Neuronal stem cell (in vitro differentiated cells): ENCODE measurements at regions not wholly inside any gene's neighbourhood (a gene's known extent, or its start where the extent isn't known, plus 50 kb on each side); places are given as distances from the start of the nearest gene placed in this dataset.

Source experiments
- DNase-seq: peaks from one replicate; pipeline ENCODE4 v3.0.0-alpha.2; 2013; ENCODE audit warnings: low spot score
- H2AFZ ChIP-seq: one replicate; pipeline ENCODE4 v1.6.1; 2013; ENCODE audit warnings: mild to moderate bottlenecking, low read length, inconsistent platforms
- H2AK5ac ChIP-seq: 2 replicates; pipeline ENCODE4 v1.6.1; 2013; ENCODE audit warnings: low read depth, mild to moderate bottlenecking, inconsistent platforms, low read length, moderate library complexity, mixed read lengths
- H2BK120ac ChIP-seq: 2 replicates; pipeline ENCODE4 v1.6.1; 2013; ENCODE audit warnings: low read depth, mild to moderate bottlenecking, inconsistent platforms, low read length, moderate library complexity, mixed read lengths
- H2BK12ac ChIP-seq: one replicate; pipeline ENCODE4 v1.6.1; 2013; ENCODE audit warnings: low read length, inconsistent platforms
- H2BK15ac ChIP-seq: 2 replicates; pipeline ENCODE4 v1.6.1; 2013; ENCODE audit warnings: mild to moderate bottlenecking, low read length, inconsistent platforms, mixed read lengths
- H2BK5ac ChIP-seq: one replicate; pipeline ENCODE4 v1.6.1; 2013; ENCODE audit warnings: inconsistent platforms, mild to moderate bottlenecking, low read length, moderate library complexity
- H3K14ac ChIP-seq: one replicate; pipeline ENCODE4 v1.6.1; 2013; ENCODE audit warnings: low read length, inconsistent platforms
- H3K18ac ChIP-seq: 2 replicates; pipeline ENCODE4 v1.6.1; 2013; ENCODE audit warnings: low read length, inconsistent platforms
- H3K23ac ChIP-seq: 2 replicates; pipeline ENCODE4 v1.6.1; 2013; ENCODE audit warnings: low read depth, mild to moderate bottlenecking, mixed read lengths, low read length, inconsistent platforms; ENCODE audit not compliant: poor library complexity
- H3K27ac ChIP-seq: replicated peaks from 3 replicates; pipeline ENCODE4 v1.5.1; 2013; ENCODE audit warnings: low read length, inconsistent platforms
- H3K27me3 ChIP-seq, 3 experiments: 2 replicates each; pipeline ENCODE4 v1.6.1; 2013; ENCODE audit warnings: low read length in 3 of 3, mild to moderate bottlenecking in 2 of 3, inconsistent platforms in 1 of 3, low read depth in 1 of 3, mixed read lengths in 1 of 3, moderate library complexity in 1 of 3; ENCODE audit not compliant: control insufficient read depth in 3 of 3, insufficient read depth in 3 of 3
- H3K36me3 ChIP-seq, 2 donors: replicated peaks in 1 of 2; 2 replicates each; pipeline ENCODE4 v1.6.1; 2013; ENCODE audit warnings: low read length in 2 of 2; ENCODE audit not compliant: control insufficient read depth in 2 of 2, insufficient read depth in 2 of 2
- H3K4ac ChIP-seq: 2 replicates; pipeline ENCODE4 v1.6.1; 2013; ENCODE audit warnings: inconsistent platforms, mild to moderate bottlenecking, low read length, moderate library complexity
- H3K4me1 ChIP-seq, 2 donors: 1 replicate in 1 of 2; 2 replicates in 1 of 2; pipeline ENCODE4 v1.6.1; 2013; ENCODE audit warnings: low read length in 2 of 2, low read depth in 1 of 2; ENCODE audit not compliant: control insufficient read depth in 2 of 2, insufficient read depth in 1 of 2
- H3K4me2 ChIP-seq: one replicate; pipeline ENCODE4 v1.6.1; 2013; ENCODE audit warnings: mild to moderate bottlenecking, low read length, inconsistent platforms; ENCODE audit not compliant: insufficient read depth, poor library complexity, severe bottlenecking
- H3K4me3 ChIP-seq, 2 donors: 2 replicates each; pipeline ENCODE4 v1.5.1; 2013; ENCODE audit warnings: low read length in 2 of 2, mild to moderate bottlenecking in 2 of 2, inconsistent platforms in 1 of 2, moderate library complexity in 1 of 2
- H3K79me1 ChIP-seq: one replicate; pipeline ENCODE4 v1.6.1; 2013; ENCODE audit warnings: low read depth, mild to moderate bottlenecking, inconsistent platforms, low read length, moderate library complexity
- H3K9ac ChIP-seq: one replicate; pipeline ENCODE4 v1.6.1; 2013; ENCODE audit warnings: mild to moderate bottlenecking, low read depth, low read length, inconsistent platforms; ENCODE audit not compliant: poor library complexity
- H3K9me3 ChIP-seq, 2 donors: replicated peaks in 1 of 2; 2 replicates each; pipeline versions ENCODE3 to v1.6.1; 2013; ENCODE audit warnings: low read length in 2 of 2, mild to moderate bottlenecking in 2 of 2, inconsistent platforms in 1 of 2, low read depth in 1 of 2, mixed read lengths in 1 of 2, moderate library complexity in 1 of 2; ENCODE audit not compliant: control insufficient read depth in 2 of 2, insufficient read depth in 1 of 2
- H4K8ac ChIP-seq: one replicate; pipeline ENCODE4 v1.6.1; 2013; ENCODE audit warnings: low read depth, mild to moderate bottlenecking, inconsistent platforms, low read length, moderate library complexity
- H4K91ac ChIP-seq: one replicate; pipeline ENCODE4 v1.6.1; 2013; ENCODE audit warnings: low read length, low read depth, mild to moderate bottlenecking, inconsistent platforms; ENCODE audit not compliant: poor library complexity
- WGBS, 2 donors: extraction: QIAGEN DNeasy Blood & Tissue Kit; methylation state at CpG; one replicate each; pipeline ENCODE4 v1.1.7; 2013; ENCODE audit warnings: missing lambda C conversion rate in 2 of 2, mixed read lengths in 1 of 2; ENCODE audit not compliant: insufficient read length in 2 of 2, insufficient replicate concordance in 1 of 2; ENCODE audit errors: extremely low coverage in 2 of 2; 5-methylcytosine and 5-hydroxymethylcytosine counted together

- no peak for DNase-seq
- Histone ChIP-seq H3K79me1 (no peaks in the 10 kb centered on the region), H3K27ac (no peak overlapping the region), H3K4me1 (no peaks in the 10 kb centered on the region), H3K9ac (no peak overlapping the region), H3K14ac (no peak overlapping the region), H2BK5ac (no peak overlapping the region), H2AFZ (no peak overlapping the region), H2BK120ac (no peak overlapping the region), H3K27me3 (no peaks in the 10 kb centered on the region), H3K9me3 (no peaks in the 10 kb centered on the region), H3K36me3 (no peaks in the 10 kb centered on the region), H2BK12ac (no peak overlapping the region), H3K23ac (no peak overlapping the region), H3K4ac (no peak overlapping the region), H2BK15ac (no peak overlapping the region), H4K91ac (no peak overlapping the region), H3K4me2 (no peak overlapping the region), H3K4me3 (no peak overlapping the region), H2AK5ac (no peak overlapping the region), H3K18ac (no peak overlapping the region), H4K8ac (no peak overlapping the region)
- no CpG with 5 or more reads among the region's 3 CpGs for WGBS, 2 donors
Measured at GRCh38 chr1:98099501-98099900, 178.7 kb upstream of the DPYD start.

DNA sequence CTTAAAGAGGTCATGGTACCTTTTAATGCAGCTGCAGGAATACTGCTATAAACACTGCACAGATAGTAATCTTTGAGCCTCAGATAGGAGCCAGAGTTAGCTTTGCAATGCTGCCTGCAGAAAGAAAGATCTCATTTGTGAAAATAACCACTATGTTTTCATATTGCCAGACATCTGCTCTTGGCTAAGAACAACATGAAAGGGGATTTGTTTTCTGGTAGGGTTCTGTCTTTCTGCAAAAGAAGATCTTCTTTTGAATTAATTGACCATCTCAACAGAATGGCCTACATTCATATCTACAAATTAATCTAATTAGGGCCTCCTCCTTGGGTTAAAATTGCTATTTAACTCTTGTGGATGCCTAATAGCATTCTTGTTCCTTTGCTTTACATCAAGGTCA is 177.6 kb upstream of the DPYD start:
- Histone ChIP-seq H3K9me3 (no peaks in the 10 kb centered on the region), H3K27ac (no peak overlapping the region), H3K9ac (no peak overlapping the region), H2BK12ac (no peak overlapping the region), H3K36me3 (no peaks in the 10 kb centered on the region), H2BK15ac (no peak overlapping the region), H2AK5ac (no peak overlapping the region), H3K4me3 (no peak overlapping the region), H3K18ac (no peak overlapping the region), H2BK5ac (no peak overlapping the region), H2BK120ac (no peak overlapping the region), H3K4me2 (no peak overlapping the region), H3K14ac (no peak overlapping the region), H3K27me3 (no peaks in the 10 kb centered on the region), H3K4me1 (no peaks in the 10 kb centered on the region), H3K23ac (no peak overlapping the region), H3K79me1 (no peaks in the 10 kb centered on the region), H4K8ac (no peak overlapping the region), H2AFZ (no peak overlapping the region), H4K91ac (no peak overlapping the region), H3K4ac (no peak overlapping the region)
- DNase-seq, result no peak

DNA sequence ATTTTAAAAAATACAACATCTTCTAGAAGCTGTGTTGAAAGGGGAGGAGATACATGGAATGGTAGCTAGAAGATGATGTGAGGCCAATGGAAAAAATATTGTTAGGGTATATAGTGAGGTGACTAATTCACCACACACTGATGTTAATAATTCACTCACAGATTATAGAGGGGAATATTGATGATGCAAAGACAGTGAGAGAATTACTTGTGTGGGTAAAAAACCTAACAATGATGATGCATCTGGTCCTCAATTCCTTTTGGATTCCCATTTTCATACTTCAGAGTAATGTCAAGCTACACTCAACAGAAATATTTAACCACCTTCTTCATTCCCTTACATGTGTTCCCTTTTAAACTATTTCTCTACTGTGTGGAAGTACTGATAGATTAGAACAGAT is 169.5 kb upstream of the DPYD start:
- Histone ChIP-seq H3K27me3 (no peaks in the 10 kb centered on the region), H4K8ac (no peak overlapping the region), H3K4ac (no peak overlapping the region), H3K9me3 (no peaks in the 10 kb centered on the region), H3K79me1 (no peaks in the 10 kb centered on the region), H2AK5ac (no peak overlapping the region), H3K14ac (no peak overlapping the region), H2BK15ac (no peak overlapping the region), H3K9ac (no peak overlapping the region), H3K4me3 (no peak overlapping the region), H3K27ac (no peak overlapping the region), H3K18ac (no peak overlapping the region), H3K4me1 (no peaks in the 10 kb centered on the region), H3K23ac (no peak overlapping the region), H2BK120ac (no peak overlapping the region), H2BK5ac (no peak overlapping the region), H3K36me3 (no peaks in the 10 kb centered on the region), H2AFZ (no peak overlapping the region), H3K4me2 (no peak overlapping the region), H2BK12ac (no peak overlapping the region), H4K91ac (no peak overlapping the region)
- DNase-seq, result no peak

DNA sequence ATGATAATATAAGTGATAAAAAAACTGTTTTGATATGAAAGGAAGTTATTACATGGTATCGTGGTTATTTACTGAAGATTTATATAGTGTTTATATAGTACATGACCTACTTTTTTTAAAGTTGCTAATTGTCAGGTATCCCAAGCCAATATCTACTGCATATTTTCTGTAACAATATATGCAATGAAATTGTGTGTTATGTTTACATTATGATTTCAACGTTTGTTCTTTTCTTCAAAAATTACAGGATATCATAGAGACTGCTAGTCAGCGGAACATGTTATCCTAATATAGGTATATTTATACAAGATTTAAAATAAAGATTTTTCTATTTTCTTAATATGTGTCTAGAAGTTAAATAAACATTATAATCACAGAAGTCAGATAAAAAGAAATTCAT is 167.5 kb upstream of the DPYD start:
- no peak overlapping the region for H2BK15ac ChIP-seq
- H2BK5ac ChIP-seq, result no peak overlapping the region
- no peak overlapping the region for H4K91ac ChIP-seq
- H3K79me1 ChIP-seq, result no peaks in the 10 kb centered on the region
- no peak overlapping the region for H4K8ac ChIP-seq
- H2BK120ac ChIP-seq, result no peak overlapping the region
- H3K4ac ChIP-seq, result no peak overlapping the region
- H3K36me3 ChIP-seq, result no peaks in the 10 kb centered on the region
- no peak for DNase-seq
- no peak overlapping the region for H2AK5ac ChIP-seq
- H3K27me3 ChIP-seq, result no peaks in the 10 kb centered on the region
- no peaks in the 10 kb centered on the region for H3K4me1 ChIP-seq
- H3K4me2 ChIP-seq, result no peak overlapping the region
- WGBS, 2 donors, result no CpG with 5 or more reads among the region's 3 CpGs
- H3K14ac ChIP-seq, result no peak overlapping the region
- H3K18ac ChIP-seq, result no peak overlapping the region
- no peak overlapping the region for H3K23ac ChIP-seq
- no peak overlapping the region for H2AFZ ChIP-seq
- H3K9ac ChIP-seq, result no peak overlapping the region
- no peak overlapping the region for H3K27ac ChIP-seq
- no peak overlapping the region for H3K4me3 ChIP-seq
- no peak overlapping the region for H2BK12ac ChIP-seq
- H3K9me3 ChIP-seq, result no peaks in the 10 kb centered on the region
